ENCODE measurements at regions not wholly inside any gene's neighbourhood (a gene's known extent, or its start where the extent isn't known, plus 50 kb on each side); places are given as distances from the start of the nearest gene placed in this dataset.

DNA sequence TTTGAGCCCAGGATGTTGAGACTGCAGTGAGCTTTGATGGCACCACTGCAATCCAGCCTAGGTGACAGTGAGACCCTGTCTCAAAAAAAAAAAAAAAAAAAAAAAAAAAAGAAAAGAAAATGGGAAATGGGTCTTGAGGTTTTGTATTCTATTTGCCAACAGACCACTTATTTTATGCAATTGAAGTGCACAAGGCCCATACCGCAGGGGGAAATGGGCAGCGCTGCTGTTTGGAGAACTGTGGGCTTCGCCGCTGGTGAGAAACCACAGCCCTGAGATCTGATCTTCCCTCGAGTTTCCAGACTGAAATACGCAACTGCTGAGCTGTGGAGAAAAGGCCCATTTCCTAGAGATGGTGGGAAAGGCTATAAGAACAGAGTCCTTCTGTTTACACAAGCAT lies 512.0 kb downstream of the TCERG1L start:
- DNase-seq (ENCODE audit: low read depth), result no peak

- DNase-seq (ENCODE audit: low read depth), result no peak
Measured at GRCh38 chr10:130800281-130800680, 511.2 kb downstream of the TCERG1L start.

DNA sequence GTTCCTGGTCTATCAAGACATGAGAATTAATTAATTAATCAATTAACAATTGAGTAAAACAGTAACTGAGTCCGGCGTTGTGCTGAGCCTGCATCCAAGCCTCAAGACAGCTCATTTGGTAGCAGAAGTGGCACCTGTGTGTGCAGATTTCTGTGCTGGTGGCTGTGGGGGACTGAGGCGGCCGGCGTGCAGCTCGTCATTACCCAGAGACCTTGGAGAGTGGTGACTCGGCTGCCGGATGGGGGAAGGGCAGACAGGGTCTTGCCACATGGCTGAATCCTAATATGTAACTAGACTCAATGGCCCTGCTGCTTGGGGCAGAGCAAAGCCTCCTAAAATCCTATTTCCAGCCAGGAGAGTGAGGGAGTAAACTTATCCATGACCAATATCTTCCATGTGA lies 510.2 kb downstream of the TCERG1L start:
- DNase-seq (ENCODE audit: low read depth), result no peak

DNA sequence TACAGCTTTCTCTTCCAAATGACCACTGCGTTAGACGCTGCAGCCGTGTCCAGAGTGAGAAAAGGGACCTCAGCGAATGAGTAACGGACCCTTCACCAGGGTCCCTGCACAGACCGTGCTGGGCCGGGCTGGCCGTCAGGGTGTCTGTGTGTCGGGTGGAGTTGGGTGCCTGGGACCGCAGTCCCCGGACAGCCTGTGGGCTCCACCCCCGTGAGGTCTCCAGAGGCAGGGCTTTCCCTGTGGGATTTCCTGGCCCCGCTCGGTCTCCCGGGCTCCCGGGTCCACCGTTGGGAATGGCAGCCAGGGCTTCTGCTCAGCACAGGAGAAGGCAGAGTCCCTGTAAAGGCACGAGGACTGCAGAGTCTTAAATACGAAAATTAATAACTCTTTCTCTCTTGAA lies 509.7 kb downstream of the TCERG1L start:
- DNase-seq (ENCODE audit: low read depth), result no peak

DNA sequence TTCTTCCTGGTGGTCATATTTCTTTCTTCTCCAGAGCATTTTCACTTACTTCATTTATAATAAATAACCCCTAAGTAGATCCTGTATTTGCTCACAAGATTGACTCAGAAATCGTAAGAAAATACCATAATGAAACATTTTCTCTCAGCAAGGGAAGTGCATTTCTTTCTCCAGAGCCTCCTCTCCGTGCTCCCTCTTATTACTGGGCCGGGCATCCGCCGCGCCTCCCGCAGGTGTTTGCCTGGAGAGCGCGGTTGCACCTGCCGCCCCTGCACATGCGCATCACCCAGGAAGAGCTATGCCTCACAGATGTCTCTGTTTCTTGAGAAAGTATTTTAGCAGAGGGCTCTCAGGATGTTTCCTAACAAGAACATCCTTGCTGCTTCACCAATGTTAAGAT lies 509.2 kb downstream of the TCERG1L start:
- DNase-seq (ENCODE audit: low read depth), result no peak

GRCh38 chr10:130804281-130804680 lies 507.2 kb downstream of the TCERG1L start:
- no peak for DNase-seq (ENCODE audit: low read depth)

DNA sequence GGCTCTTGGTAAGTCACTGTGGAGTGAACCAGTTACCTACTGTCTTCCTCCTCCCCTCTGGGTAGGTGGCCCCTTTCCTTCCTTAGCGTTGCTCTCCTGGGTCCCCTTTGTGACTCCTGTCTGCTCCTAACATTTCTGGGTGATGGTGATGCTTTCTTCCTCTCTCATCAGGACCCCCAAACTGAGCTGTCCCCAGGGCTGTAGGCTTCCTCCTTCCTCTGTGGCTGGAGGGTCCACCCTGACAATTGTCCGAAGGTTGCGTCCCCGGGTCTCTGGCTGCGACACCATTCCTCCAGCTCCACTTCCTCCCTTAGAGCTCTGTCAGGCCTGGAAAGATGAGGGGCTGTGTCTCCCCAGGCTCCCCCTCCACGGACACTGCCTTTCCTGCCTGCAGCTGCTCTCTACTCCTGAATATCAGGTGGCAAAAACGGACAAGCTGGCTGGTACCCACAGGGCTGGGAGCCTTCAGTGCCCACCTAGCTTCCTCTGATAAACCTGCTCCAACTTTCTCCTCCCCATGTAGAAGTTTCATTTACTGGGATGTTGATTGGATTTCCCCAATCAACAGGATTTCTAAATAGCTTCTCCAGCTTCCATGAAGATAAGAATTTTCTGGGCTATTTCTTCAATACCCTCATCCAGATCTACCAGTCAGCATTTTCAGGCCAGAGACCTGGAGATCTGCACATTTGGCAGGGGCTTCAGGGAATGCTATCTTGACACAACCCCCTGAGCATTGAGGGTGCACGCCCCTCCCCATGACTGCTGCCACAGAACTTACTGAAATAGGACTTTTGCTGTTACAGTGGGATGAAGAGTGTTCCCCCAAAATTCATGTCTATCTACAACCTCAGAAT lies 506.5 kb downstream of the TCERG1L start:
- DNase-seq (ENCODE audit: low read depth), result no peak

- DNase-seq (ENCODE audit: low read depth), result no peak
Measured at GRCh38 chr10:130805635-130806030, 505.9 kb downstream of the TCERG1L start.

DNA sequence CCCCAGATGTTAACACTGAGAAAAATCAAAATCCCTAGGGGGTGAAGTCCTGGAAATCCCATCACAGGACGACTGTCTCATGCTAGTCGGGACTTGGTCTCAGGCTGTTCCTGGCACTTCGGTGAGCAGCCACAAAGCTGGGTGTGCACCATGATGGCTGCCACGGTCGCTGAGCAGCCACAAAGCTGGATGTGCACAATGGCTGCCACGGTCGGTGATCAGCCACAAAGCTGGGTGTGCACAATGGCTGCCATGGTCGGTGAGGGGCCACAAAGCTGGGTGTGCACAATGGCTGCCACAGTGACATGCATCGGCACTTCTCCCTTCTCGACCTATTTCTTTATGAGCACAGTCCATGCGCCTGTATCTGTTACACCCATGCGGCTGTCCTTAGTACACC lies 505.1 kb downstream of the TCERG1L start:
- DNase-seq (ENCODE audit: low read depth), result no peak

GRCh38 chr10:130807096-130807495 lies 504.4 kb downstream of the TCERG1L start:
- DNase-seq (ENCODE audit: low read depth), result no peak

GRCh38 chr10:130807721-130808120 lies 503.8 kb downstream of the TCERG1L start:
- DNase-seq (ENCODE audit: low read depth), result no peak

- DNase-seq (ENCODE audit: low read depth), result no peak
Measured at GRCh38 chr10:130808243-130808642, 503.3 kb downstream of the TCERG1L start.

- no peak for DNase-seq (ENCODE audit: low read depth)
Measured at GRCh38 chr10:130808686-130809085, 502.8 kb downstream of the TCERG1L start.

DNA sequence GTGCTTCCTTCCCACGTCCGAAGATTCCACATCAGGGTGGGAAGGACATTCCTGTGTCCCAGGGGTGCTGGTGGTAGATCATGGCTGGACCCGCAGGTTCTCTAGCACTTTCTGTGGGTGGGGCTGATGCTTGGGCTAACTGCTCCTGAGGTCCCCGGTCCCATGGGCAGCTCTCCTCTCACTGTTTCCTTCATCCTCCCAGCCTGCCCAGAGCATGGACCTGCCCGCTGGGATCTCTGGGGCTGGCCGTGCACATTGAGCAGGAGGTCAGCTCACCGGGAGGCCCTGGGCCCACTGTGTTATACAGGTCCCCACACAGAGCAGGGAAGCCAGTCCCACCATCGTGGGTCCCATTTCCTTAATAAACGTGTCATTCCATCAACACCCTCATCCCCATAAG lies 502.3 kb downstream of the TCERG1L start:
- no peak for DNase-seq (ENCODE audit: low read depth)

DNA sequence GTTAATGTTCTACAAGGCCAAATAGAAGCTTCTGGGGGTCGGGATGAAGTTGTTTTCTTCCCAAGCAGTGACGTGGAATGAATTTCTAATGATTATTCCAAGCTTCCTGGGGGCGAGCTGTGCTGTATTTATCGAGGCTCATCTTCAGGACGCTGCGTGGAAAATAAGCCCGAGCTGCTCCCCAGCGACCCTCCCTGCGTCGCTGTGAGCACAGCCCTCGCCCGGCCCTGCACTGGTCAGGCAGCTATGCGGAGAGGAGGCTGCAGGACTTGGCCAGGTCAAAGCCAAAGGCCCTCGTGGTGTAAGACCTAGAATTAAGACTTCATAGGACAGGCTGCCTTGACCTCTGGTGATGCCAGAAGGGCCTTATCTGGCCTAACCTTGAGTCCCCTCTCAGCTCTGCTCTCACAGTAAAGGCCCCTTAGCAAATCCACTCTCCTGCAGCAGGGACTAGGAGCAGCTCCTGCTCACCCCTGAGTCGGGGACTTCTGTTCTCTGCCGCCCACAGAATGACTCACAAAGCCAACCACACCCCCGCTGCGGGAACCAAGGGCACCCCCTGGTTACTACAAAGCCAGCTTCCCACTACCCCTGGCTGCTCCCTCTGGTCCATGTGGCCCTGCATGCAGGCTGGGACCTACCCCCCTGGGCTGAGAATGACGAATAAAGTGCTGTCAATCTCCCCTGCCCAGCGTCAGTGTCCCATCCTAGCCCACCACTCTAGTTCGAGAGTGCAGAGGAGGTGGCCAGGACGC lies 501.6 kb downstream of the TCERG1L start:
- no peak for DNase-seq (ENCODE audit: low read depth)

- DNase-seq (ENCODE audit: low read depth), result no peak
Measured at GRCh38 chr10:130810856-130811255, 500.7 kb downstream of the TCERG1L start.

- no peak for DNase-seq (ENCODE audit: low read depth)
Measured at GRCh38 chr10:130812381-130813148, 499.0 kb downstream of the TCERG1L start.

DNA sequence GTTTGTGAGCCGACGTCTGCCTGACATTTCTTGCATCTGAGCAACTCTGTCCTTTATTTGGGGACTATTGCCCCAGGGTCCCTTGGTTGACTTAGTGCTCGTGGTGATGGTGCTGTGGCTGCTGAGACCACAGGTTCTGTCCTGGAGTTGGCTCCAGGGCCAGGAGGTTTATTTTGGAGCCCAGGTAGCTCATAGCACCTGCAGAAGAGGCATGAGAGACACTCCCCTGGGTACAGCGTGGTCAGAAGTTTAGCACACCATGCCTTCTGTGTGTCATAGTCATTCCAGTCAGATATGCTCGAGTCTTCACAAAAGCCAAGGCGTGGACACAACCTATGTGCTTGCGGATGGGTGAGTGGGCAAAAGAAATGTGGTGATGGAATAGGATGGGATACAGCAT lies 496.9 kb downstream of the TCERG1L start:
- no peak for DNase-seq (ENCODE audit: low read depth)

GRCh38 chr10:130816116-130816901 lies 495.2 kb downstream of the TCERG1L start:
- no peak for DNase-seq (ENCODE audit: low read depth)

GRCh38 chr10:130817046-130817624 lies 494.4 kb downstream of the TCERG1L start:
- DNase-seq (ENCODE audit: low read depth), result no peak

- DNase-seq (ENCODE audit: low read depth), result no peak
Measured at GRCh38 chr10:130817674-130818073, 493.8 kb downstream of the TCERG1L start.
